ENCODE measurements at regions not wholly inside any gene's neighbourhood (a gene's known extent, or its start where the extent isn't known, plus 50 kb on each side); places are given as distances from the start of the nearest gene placed in this dataset.

- Histone ChIP-seq H4K91ac (replicated peaks; ENCODE audit: insufficient read length, low read length) (no peak overlapping the region), H2BK12ac (ENCODE audit: low read depth, low read length) (no peak overlapping the region; the same call in 1 of the 2 replicates), H3K23ac (ENCODE audit: insufficient read length) (no peak overlapping the region), H4K20me1 (replicated peaks in 1 of 2; ENCODE audit: control insufficient read depth in 1 of 2, insufficient read depth in 2 of 2, low read length in 2 of 2) (no peaks in the 10 kb centered on the region), H3K4me1 (replicated peaks in 1 of 4; ENCODE audit: control insufficient read depth in 3 of 4, insufficient read depth in 4 of 4, low read length in 3 of 4) (peaks cover 0 to 3% (median under 1%) of the 10 kb centered on the region in 4 experiments; a peak in 3 of 7 replicates), H3K27me3 (replicated peaks in 1 of 4; ENCODE audit: control insufficient read depth in 3 of 4, extremely low read depth in 1 of 4, insufficient read depth in 3 of 4, low read length in 3 of 4) (no peaks in the 10 kb centered on the region; a peak in 2 of 7 replicates), H3K4ac (replicated peaks; ENCODE audit: insufficient read length, low read depth, low read length) (no peak overlapping the region), H3K79me2 (ENCODE audit: control insufficient read depth in 1 of 2, insufficient read depth in 2 of 2, low read length in 2 of 2) (no peaks in the 10 kb centered on the region), H2AK5ac (ENCODE audit: low read depth, low read length) (no peak overlapping the region; the same call in 1 of the 2 replicates), H3K56ac (replicated peaks; ENCODE audit: insufficient read length, low read depth, low read length) (no peak overlapping the region), H4K5ac (ENCODE audit: insufficient read length, low read depth, low read length) (no peak overlapping the region), H3K4me3 (ENCODE audit: extremely low read depth in 1 of 4, insufficient read depth in 2 of 4, low read depth in 3 of 4, low read length in 4 of 4) (no peak overlapping the region), H2BK20ac (ENCODE audit: low read length) (no peak overlapping the region), H2BK120ac (replicated peaks; ENCODE audit: low read depth, low read length) (no peak overlapping the region), H3K27ac (ENCODE audit: low read depth, low read length) (no peak overlapping the region), H3K9ac (replicated peaks in 1 of 4; ENCODE audit: extremely low read depth in 1 of 4, low read depth in 3 of 4, low read length in 3 of 4) (no peak overlapping the region), H3K79me1 (ENCODE audit: low read depth, low read length) (no peaks in the 10 kb centered on the region), H3K18ac (ENCODE audit: extremely low read depth, low read length) (no peak overlapping the region), H4K8ac (ENCODE audit: extremely low read depth, insufficient read depth, low read length) (no peak overlapping the region), H3K4me2 (ENCODE audit: insufficient read depth in 1 of 2, low read depth in 2 of 2, low read length in 2 of 2) (no peak overlapping the region), H3K14ac (ENCODE audit: insufficient read length) (no peak overlapping the region), H2BK15ac (ENCODE audit: low read length) (no peak overlapping the region), H3K9me3 (ENCODE audit: insufficient read depth in 2 of 2, low read depth in 1 of 2, low read length in 1 of 2) (no peaks in the 10 kb centered on the region), H2BK5ac (ENCODE audit: low read depth, low read length) (no peak overlapping the region), H2AFZ (ENCODE audit: low read length) (no peak overlapping the region), H3K36me3 (ENCODE audit: control insufficient read depth in 2 of 4, insufficient read depth in 4 of 4, low read length in 3 of 4) (no peaks in the 10 kb centered on the region), H3K23me2 (ENCODE audit: low read depth, low read length) (no peaks in the 10 kb centered on the region)
- DNase-seq (ENCODE audit: low read depth in 1 of 2, low spot score in 2 of 2), result no peak
- POLR2A ChIA-PET (ENCODE audit: partially characterized antibody), result no interaction called here
- no peak for FAIRE-seq
- CTCF ChIA-PET (ENCODE audit: partially characterized antibody), result interaction anchor here (0.8 to 2.9 kb wide), 6 partner anchors 9 to 153 kb away, joined by 3 to 11 read pairs (median 5); no protein-coding TSS in a partner anchor
- TF ChIP-seq, protein P1, sequence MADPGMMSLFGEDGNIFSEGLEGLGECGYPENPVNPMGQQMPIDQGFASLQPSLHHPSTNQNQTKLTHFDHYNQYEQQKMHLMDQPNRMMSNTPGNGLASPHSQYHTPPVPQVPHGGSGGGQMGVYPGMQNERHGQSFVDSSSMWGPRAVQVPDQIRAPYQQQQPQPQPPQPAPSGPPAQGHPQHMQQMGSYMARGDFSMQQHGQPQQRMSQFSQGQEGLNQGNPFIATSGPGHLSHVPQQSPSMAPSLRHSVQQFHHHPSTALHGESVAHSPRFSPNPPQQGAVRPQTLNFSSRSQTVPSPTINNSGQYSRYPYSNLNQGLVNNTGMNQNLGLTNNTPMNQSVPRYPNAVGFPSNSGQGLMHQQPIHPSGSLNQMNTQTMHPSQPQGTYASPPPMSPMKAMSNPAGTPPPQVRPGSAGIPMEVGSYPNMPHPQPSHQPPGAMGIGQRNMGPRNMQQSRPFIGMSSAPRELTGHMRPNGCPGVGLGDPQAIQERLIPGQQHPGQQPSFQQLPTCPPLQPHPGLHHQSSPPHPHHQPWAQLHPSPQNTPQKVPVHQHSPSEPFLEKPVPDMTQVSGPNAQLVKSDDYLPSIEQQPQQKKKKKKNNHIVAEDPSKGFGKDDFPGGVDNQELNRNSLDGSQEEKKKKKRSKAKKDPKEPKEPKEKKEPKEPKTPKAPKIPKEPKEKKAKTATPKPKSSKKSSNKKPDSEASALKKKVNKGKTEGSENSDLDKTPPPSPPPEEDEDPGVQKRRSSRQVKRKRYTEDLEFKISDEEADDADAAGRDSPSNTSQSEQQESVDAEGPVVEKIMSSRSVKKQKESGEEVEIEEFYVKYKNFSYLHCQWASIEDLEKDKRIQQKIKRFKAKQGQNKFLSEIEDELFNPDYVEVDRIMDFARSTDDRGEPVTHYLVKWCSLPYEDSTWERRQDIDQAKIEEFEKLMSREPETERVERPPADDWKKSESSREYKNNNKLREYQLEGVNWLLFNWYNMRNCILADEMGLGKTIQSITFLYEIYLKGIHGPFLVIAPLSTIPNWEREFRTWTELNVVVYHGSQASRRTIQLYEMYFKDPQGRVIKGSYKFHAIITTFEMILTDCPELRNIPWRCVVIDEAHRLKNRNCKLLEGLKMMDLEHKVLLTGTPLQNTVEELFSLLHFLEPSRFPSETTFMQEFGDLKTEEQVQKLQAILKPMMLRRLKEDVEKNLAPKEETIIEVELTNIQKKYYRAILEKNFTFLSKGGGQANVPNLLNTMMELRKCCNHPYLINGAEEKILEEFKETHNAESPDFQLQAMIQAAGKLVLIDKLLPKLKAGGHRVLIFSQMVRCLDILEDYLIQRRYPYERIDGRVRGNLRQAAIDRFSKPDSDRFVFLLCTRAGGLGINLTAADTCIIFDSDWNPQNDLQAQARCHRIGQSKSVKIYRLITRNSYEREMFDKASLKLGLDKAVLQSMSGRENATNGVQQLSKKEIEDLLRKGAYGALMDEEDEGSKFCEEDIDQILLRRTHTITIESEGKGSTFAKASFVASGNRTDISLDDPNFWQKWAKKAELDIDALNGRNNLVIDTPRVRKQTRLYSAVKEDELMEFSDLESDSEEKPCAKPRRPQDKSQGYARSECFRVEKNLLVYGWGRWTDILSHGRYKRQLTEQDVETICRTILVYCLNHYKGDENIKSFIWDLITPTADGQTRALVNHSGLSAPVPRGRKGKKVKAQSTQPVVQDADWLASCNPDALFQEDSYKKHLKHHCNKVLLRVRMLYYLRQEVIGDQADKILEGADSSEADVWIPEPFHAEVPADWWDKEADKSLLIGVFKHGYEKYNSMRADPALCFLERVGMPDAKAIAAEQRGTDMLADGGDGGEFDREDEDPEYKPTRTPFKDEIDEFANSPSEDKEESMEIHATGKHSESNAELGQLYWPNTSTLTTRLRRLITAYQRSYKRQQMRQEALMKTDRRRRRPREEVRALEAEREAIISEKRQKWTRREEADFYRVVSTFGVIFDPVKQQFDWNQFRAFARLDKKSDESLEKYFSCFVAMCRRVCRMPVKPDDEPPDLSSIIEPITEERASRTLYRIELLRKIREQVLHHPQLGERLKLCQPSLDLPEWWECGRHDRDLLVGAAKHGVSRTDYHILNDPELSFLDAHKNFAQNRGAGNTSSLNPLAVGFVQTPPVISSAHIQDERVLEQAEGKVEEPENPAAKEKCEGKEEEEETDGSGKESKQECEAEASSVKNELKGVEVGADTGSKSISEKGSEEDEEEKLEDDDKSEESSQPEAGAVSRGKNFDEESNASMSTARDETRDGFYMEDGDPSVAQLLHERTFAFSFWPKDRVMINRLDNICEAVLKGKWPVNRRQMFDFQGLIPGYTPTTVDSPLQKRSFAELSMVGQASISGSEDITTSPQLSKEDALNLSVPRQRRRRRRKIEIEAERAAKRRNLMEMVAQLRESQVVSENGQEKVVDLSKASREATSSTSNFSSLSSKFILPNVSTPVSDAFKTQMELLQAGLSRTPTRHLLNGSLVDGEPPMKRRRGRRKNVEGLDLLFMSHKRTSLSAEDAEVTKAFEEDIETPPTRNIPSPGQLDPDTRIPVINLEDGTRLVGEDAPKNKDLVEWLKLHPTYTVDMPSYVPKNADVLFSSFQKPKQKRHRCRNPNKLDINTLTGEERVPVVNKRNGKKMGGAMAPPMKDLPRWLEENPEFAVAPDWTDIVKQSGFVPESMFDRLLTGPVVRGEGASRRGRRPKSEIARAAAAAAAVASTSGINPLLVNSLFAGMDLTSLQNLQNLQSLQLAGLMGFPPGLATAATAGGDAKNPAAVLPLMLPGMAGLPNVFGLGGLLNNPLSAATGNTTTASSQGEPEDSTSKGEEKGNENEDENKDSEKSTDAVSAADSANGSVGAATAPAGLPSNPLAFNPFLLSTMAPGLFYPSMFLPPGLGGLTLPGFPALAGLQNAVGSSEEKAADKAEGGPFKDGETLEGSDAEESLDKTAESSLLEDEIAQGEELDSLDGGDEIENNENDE (IDR thresholded peaks at IDR 0.05; ENCODE audit: insufficient replicate concordance, low read length), result no peak
Measured at GRCh38 chr17:73799096-73799495, 154.9 kb upstream of the SDK2 start.
